NCI-H2196 (cell line): ENCODE measurements at regions not wholly inside any gene's neighbourhood (a gene's known extent, or its start where the extent isn't known, plus 50 kb on each side); places are given as distances from the start of the nearest gene placed in this dataset.

Experiments used
- DNase-seq: peaks from one replicate; lab custom pipeline; 2025; ENCODE audit not compliant: unreplicated experiment; lab: John Stamatoyannopoulos, UW

DNA sequence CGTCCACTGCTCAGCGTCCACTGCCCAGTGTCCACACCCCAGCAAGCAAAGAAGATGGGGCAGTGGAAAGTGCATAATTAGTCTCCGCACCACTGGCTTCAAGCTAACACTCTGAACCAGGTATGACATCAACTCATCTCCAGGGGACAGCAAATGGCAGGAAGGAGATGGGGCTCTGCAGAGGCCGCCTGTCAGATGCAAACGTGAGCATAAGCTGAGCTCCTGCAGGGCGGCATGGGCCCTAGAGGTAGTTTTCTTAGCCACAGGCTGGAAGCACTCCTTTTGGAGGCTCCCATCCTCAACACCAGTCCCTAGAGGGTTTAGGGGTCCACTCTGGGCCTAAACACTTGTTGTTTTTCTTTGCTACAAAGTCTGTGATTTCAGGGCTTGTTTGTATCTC lies 335.8 kb upstream of the MKI67 start:
- DNase-seq, result no peak

DNA sequence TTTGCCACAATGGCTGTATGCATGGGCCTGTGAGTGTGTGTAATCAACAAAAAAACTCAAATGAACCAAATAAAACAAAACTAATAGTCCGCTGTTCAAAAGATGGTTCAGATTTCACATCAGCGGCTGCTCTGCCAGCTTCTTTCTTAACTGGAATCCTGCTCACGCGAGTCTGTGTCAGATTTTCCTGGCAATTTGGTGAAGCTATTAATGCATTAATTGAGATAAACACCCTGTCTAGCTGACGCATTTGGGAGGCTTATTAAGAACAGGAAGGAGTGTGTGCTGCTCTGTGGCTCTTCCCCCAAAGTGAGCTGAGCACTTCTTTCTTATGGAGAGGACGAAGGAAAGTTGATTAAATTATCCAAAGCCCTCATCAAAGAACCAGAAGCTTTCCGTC lies 336.6 kb upstream of the MKI67 start:
- no peak for DNase-seq

DNA sequence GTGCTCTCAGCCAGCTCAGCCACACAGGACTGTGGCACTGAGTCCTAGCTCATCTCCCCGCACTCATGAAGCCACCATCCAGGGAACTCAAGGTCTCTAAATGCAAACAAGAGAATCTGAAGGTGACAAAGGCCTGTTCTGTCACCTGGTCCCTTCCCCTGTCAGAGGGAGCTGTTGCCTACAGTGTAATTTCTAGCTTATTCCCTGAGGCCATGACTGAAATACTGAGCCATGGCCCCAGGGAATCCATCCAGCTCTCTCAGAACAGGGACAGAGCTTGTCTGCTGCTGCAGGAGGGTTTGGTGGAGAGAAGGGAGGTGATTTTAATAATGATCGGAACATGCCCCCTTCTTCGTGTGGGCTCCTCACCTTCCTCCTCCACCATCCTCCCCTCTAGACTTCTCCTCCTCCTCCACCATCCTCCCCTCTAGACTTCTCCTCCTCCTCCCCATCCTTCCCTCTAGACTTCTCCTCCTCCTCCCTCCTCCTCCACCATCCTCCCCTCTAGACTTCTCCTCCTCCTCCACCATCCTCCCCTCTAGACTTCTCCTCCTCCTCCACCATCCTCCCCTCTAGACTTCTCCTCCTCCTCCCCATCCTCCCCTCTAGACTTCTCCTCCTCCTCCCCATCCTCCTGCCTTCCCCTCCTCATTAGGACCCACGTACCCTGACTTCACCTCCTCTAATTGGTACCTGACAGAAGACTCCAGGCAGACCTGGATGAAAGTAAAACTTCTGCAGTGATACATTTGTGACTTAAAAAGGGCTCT lies 338.0 kb upstream of the MKI67 start:
- no peak for DNase-seq

DNA sequence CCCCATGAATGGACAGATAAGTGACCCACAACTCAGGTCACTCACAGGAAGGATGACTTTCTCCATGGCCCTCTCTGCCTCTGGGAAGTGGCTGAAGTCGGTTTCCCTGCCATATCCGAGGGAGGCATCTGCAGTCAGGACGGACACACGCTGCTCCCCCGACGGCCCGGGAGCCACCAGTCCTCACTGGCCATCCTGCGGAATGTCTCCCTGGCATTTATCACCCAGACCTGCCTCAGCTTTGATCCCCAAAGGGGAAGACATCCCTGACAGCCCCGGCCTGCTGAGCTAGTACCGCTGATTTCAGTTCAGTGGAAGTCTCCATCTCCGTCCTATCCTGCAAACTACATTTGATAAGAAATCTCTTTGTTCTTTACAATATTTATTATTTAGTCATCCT lies 339.5 kb upstream of the MKI67 start:
- DNase-seq, result no peak

DNA sequence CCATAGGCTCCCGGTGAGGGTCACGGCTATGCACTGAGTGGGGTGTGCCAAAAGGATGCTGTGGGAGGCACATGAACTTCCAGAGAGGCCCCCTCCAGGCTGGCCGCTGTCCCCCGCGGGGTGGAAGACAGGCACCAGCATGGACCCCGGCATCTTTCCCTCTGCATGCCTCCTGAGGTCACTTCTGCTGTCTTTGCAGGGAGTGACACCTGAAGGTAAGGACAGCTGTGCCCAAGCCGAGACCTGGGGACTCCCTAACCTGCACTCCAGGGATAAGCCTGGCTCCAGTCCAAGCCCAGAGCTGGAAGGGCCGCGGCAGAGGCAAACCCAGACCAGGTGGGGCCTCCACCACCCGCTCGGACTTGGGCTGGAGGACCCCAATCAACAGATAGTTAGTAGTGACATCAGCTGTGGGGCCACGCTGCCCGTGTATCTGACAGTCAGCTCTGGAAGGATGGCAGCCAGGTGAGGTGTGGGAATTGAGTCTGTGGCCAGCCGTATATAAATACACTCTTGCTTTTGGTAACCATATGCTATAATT lies 340.7 kb upstream of the MKI67 start:
- DNase-seq, result no peak

DNA sequence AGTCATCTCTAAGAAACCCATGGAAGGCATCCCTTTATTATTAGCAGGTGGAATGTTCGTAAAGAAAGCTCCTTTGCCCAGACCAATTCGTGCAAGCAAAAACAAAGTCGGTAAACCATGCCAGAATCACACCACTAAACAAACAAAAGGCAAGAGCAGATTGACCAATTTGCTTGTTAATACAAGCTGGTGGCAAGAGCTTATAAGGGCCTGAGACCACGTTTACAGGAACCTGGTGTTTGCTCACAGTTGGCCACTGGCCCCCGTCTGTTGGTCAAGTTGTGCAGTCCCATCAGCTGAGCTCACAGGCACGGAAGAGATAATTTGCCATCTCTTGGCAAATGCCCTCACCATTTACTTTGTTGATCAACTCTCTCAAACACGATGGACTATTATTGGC lies 342.2 kb upstream of the MKI67 start:
- no peak for DNase-seq

DNA sequence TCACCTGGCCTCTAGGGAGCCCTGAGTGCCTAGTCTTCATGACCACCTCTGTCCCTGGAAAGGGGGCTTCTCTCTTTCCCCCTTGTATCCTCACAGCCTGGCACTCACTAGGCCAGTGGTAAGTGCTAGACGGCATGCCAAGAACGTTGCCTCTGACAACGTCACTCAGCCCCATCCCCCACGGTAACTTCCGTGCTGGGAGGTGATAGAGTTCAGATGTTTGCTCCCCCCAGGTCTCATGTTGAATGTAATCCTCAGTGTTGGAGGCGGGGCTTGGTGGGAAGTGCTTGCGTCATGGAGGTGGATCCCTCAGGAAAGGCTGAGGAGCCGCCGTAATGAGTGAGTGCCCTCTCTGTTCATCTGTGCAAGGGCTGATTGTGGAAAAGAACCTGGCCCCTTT lies 343.3 kb upstream of the MKI67 start:
- DNase-seq, result no peak

DNA sequence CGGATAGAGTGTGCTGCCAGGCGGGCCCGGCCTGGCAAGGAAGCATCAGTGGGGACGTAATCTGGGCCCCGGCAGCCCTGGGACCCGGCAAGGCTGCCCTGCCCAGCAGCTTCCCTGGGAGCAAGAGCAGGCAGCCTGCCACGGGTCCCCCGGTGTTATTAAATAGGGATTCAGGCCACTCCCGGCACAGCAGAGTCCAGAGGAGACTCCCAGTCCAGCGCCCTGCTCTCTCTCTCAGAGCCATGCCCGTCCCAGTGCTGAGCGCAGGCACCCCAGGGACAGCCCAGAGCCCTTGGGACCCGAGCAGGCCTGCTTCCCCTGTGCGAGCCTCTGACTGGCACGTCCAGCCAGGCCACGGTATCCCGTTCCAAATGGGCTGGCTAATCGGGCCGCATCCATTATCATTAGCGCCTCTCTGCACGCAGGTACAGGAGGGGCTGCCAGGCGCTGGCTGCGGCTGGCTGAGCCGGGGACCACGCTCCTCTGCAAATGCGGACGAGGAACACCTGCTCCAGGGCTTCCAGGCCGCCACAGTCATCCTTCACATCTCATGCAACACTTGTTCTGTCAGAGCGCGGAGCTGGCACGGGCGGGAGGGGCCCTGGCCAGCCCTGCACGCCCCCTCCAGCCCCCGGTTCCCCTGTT lies 344.2 kb upstream of the MKI67 start:
- DNase-seq, result no peak

DNA sequence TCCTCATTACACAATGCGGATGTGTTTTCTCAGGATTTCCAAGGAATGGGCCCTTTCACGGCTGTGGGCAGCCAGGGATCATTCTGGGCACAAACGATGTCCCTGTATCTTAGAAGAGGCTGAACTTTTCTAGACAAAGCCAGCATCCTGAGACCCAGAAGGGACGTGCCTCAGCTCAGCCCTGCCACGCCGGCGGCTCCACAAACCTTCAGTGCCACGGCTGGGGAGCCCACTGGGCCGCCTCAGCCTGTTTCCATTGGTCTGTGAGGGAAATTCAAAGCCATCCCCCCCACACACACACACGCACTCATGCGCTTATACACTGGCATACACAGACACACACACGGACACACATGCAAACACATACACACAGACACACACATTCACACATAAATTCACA lies 344.9 kb upstream of the MKI67 start:
- DNase-seq, result no peak

DNA sequence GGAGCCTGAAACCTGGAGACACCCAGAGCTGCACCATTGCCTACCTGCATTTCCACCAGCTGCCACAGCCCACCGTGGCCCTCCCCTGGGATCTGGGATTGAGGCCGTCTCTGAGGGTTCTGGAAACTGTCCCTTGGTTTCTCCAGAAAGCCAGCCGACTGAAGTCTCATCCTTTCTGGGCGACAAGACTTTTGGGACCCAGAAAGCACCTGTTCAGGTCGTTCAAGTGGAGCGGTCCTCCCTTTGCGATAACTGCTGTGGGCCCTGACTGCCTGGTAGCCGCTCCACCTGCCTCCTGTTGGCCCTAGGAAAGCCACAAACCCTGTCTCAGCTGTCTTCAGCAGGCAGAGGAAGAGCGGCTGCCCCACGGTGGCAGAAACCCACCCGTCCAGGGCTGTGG lies 346.0 kb upstream of the MKI67 start:
- DNase-seq, result no peak

DNA sequence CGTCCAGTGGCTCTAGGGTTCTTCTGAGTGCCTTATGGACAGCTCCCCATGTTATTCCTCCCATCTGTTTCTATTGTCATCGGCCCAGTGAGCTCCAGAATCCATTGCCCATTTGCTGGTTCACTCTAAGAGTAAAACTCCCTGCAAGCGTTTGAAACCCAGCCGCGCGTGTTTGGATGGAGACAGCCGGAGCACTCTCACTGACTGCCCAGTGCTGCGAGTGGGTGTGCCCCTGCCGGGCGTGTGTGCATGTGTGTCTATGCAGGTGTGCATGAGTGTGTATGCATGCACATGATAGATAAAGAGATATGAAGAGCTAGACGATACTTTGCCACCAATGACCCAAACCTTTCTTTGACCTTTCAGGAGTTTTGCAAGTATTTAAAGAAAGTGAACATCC lies 347.2 kb upstream of the MKI67 start:
- no peak for DNase-seq

DNA sequence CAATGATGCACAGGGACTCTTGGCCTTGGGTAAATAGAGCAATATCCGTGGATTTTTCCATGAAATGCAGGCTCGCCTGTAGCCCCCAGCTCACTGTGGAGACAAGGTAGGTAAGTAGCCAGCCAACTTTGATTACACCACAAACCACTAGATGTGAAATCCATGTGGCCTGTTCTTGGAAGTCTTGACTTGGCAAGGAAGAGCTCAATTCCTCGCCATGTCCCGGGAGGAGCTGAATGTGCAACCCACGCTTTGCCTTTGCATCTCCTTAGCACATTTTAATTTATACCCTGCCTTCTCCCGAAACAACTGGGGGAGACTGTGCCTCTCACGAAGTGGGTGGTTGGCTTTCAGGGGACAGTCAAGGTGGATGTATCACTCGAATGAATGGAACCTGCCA lies 347.7 kb upstream of the MKI67 start:
- no peak for DNase-seq

DNA sequence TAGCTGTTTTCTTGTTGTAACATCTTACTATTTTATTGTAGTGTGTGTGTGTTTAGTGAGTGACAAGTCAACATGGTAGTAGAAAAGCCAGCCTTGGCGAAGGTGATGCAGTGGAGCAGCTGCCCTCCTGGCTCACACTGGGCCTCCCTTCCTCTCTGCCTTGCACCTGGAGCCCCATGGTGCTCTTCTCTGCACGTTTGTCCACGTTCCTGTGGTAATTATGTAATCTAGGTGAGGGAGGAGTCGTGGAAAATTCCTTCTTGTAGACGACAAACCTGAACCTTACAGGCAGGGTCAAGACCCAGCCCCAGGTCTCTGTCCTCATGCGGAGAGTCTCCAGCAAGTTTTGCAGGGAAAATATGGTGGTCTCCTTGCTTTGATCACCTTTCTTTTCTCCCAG lies 348.3 kb upstream of the MKI67 start:
- DNase-seq, result no peak

DNA sequence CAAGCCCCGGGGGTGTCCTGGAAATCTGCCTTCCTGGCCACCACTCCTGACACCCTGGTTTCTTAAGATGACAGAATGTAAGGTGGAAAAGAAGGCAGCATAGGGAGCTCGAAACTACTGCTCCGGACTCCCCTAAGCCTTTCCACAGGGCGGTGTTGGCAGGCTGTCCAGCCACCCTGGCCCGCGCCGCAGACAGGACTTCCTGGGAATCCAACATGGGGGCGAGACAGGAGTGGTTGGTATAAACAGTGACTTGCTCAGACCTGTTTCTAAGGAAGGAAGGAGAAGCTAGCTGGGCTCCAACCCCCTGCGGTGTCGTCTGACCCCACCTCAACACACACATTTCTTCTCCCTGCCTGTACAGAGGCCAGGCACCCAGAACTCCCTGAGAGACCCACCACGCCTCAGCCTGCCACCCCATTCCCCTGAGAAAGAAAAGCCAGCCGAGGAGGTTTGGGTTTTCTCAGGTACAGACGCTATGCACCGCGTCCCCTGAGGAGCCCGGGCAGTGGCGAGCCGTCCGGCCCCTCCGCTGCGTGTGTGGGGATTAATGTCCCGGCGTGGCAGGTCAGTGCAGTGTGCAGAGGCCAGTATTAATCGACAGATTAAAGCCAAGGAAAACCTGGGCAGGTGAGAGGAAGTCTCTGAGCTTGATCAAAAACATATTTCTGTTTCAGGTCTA lies 349.6 kb upstream of the MKI67 start:
- no peak for DNase-seq

DNA sequence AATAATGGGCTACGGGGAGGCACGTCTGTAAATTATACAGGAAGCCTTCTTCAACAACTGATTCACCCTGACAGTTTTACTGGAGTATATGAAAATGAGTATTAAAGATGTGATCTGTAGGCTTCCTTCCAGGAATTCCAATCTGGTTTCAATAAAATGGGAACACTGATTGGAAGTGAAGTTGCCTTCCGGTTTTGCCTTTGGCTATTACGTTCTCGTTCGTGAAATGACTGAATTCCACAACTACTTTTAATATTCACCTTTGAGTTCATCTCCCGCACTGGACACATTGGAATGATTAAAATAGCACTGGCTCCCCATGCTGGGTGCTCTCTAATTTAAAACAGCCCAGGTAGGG lies 350.1 kb upstream of the MKI67 start:
- DNase-seq, result no peak

DNA sequence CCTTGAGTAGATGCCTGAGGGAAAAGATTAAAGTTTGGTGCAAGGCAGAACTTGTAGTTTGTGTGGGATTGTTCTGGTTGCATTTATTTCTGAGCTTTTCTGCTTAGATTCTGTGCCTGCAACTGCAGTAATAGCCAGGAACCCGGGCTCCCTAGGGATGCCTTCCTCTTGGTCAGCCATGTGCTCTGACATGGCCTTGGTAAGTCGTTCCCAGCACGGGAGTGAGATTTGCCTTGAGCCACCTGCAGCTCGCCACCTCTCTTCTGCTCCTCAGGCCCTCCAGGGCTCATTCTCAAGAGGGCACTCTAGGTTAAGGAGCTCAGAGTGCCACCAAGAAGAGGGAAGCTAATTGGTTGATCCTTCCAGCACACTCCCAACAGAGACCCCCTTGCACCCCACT lies 350.6 kb upstream of the MKI67 start:
- no peak for DNase-seq

DNA sequence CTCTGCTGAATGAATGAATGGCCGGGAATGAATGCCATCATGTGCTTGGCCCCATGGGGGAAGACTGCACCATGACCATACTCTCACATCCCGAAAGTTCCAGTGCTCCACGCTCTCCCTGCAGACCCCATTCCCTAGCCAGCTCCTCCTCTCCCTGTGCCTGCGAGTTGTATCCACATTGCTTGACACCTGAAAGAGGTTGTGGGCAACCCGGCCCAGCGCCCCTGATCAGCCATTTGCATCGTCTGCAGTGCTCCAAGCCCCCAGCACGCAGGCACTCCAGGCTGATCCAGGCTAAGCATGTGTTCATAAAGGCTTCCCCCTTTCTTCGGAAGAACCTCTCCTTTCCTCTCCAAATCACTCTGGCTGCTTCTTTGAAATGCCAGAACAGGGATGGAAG lies 354.4 kb upstream of the MKI67 start:
- no peak for DNase-seq

DNA sequence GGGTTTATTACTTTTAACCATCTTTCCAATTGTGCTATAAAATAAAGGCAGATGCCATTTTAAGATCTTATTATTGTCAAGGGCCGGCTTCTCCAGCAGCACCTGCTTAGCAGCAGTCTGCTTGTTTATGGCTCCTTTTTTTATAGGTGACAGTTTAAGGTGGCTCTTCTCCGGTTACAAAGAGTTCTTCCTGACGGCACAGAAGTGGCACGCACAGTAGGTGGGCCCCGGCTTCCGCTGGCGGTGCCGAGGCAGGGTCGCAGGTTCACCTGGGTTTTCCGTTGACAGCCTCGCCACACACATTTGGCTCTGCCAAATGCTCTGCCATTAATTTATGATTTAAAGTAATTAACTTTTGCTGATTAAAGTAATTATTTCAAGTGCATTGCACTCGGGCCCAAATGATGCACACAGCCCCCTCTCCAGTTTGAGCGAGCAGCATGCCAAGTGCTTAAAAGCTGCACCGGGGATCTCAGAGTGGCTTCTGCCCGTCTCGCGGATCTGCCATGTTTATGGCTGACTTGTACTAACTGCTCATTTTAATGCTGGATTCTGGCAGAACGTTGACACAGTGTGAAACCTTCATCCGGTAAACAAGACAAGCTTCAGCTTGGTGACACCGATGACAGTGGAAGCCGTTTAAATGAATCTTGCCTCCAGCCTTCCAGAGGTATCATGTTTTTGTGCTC lies 355.1 kb upstream of the MKI67 start:
- no peak for DNase-seq

DNA sequence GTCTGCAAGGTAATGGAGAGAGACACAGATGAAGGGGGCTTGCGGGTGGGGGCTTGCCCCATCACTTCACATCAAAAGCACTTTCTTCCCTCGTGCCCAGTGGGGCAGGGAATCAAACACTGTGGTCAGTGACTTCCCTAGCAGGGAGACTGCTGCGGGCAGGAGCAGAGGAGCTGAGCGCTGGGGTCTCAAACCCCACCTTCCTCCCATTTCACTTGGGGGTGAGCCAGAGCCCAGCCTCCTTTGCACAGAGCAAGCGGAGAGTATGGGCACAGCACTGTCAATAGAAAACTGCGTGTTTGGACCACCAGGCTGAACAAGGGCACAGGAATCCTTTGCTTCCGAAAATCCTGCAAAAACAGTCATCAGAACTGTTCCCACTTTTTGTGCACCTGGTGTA lies 355.8 kb upstream of the MKI67 start:
- no peak for DNase-seq

DNA sequence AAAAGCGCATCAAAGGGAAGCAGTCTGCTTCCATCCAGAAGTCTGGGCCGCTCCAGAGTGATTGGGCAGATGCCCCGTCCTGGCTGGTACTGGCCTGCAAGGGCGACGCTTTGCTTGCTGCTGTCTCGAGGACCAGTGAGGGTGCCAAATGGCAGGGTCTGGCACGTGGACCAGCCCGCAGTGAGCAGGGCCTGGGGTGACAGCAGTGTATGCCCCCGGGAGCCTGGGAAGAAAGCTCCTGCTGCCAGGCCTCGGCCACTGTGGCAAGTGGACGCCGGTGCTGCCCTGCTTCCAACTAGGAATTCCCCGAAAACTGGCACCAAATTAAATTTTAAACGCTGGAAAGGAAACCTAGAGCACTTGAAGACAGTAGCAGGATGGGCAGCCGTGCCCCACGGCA lies 357.0 kb upstream of the MKI67 start:
- no peak for DNase-seq

DNA sequence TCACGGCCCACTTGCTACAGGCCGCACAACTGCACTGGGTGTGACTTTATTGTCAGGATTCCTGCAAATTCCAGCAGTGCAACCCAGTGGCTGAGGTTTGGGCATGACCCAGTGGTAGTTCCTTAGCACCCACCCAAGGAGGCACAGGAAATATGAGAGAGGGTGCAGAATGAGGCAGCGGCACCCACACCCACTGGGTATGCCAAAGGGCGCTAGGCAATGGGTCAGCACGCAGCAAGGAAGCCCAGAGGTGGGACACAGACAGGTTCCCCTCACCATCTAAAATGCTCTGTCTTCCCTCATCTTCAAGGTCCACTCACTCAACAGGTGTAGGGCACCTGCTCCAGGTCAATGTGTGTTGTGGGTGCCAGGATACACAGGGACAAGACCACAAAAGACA lies 357.8 kb upstream of the MKI67 start:
- no peak for DNase-seq
